ENCODE measurements at regions not wholly inside any gene's neighbourhood (a gene's known extent, or its start where the extent isn't known, plus 50 kb on each side); places are given as distances from the start of the nearest gene placed in this dataset.

GRCh38 chr9:107079589-107079988 is 203.5 kb upstream of the RAD23B start:
- no peak for TF ChIP-seq CTCF (IDR thresholded peaks at IDR 0.05; ENCODE audit: low read length)
- no peak for TF ChIP-seq EZH2 (optimal IDR thresholded peaks at IDR 0.05; ENCODE audit: low read depth, low read length)
- TF ChIP-seq EZH2phosphoT487 (IDR thresholded peaks at IDR 0.05; ENCODE audit: low read length), result no peak

Measured in MM.1S (cell line).